H1 (cell line): ENCODE measurements at regions not wholly inside any gene's neighbourhood (a gene's known extent, or its start where the extent isn't known, plus 50 kb on each side); places are given as distances from the start of the nearest gene placed in this dataset.
A peak's percentile ranks its signal among the peaks of the same experiment; 100 is the strongest.

Experiments used
- CTCF ChIA-PET: fragments of 300-600 bp; sonication (Branson Sonifier 250); formaldehyde crosslinking; loops from one replicate; lab custom pipeline; 2021; ENCODE audit not compliant: partially characterized antibody; lab: Charles Lee
- POLR2A ChIA-PET: fragments of 300-600 bp; sonication (Branson Sonifier 250); formaldehyde crosslinking; loops from one replicate; lab custom pipeline; 2021; ENCODE audit warnings: inconsistent platforms; ENCODE audit not compliant: partially characterized antibody; lab: Charles Lee
- DNase-seq, 2 experiments: peaks; one replicate each; pipeline versions ENCODE4 v3.0.0 to v3.0.0-alpha.2; 2010 to 2022; ENCODE audit warnings: low spot score in 2 of 2, low read depth in 1 of 2, mixed read lengths in 1 of 2
- FAIRE-seq: peaks from 2 replicates; lab custom pipeline; 2011; peaks lifted over from hg19 to GRCh38; lab: Jason Lieb, UNC
- H2AFZ ChIP-seq: 2 replicates; pipeline ENCODE4 v1.8.1; 2012; ENCODE audit warnings: low read length, inconsistent platforms
- H2AK5ac ChIP-seq: 2 replicates; pipeline ENCODE4 v1.6.1; 2013; ENCODE audit warnings: low read depth, low read length
- H2BK120ac ChIP-seq: replicated peaks from 2 replicates; pipeline ENCODE3; 2013; ENCODE audit warnings: low read depth, low read length, inconsistent platforms
- H2BK12ac ChIP-seq: 2 replicates; pipeline ENCODE4 v1.6.1; 2013; ENCODE audit warnings: low read depth, low read length
- H2BK15ac ChIP-seq: 2 replicates; pipeline ENCODE4 v1.6.1; 2013; ENCODE audit warnings: low read length
- H2BK20ac ChIP-seq: 2 replicates; pipeline ENCODE4 v1.6.1; 2013; ENCODE audit warnings: low read length
- H2BK5ac ChIP-seq: 2 replicates; pipeline ENCODE4 v1.6.1; 2013; ENCODE audit warnings: low read depth, low read length
- H3K14ac ChIP-seq: 2 replicates; pipeline ENCODE4 v1.6.1; 2013; ENCODE audit warnings: inconsistent platforms; ENCODE audit not compliant: insufficient read length
- H3K18ac ChIP-seq: 2 replicates; pipeline ENCODE4 v1.6.1; 2013; ENCODE audit warnings: low read length; ENCODE audit errors: extremely low read depth
- H3K23ac ChIP-seq: 2 replicates; pipeline ENCODE4 v1.6.1; 2013; ENCODE audit warnings: inconsistent platforms; ENCODE audit not compliant: insufficient read length
- H3K23me2 ChIP-seq: 2 replicates; pipeline ENCODE4 v1.6.1; 2013; ENCODE audit warnings: low read depth, low read length
- H3K27ac ChIP-seq: 2 replicates; pipeline ENCODE4 v1.6.1; 2011; ENCODE audit warnings: low read depth, low read length, inconsistent platforms
- H3K27me3 ChIP-seq, 4 experiments: replicated peaks in 1 of 4; 1 replicate in 1 of 4; 2 replicates in 3 of 4; pipeline versions ENCODE4 v1.6.1 to v1.8.1; 2011 to 2013; ENCODE audit warnings: low read length in 3 of 4, mild to moderate bottlenecking in 3 of 4, inconsistent platforms in 2 of 4, mixed read lengths in 2 of 4, moderate library complexity in 1 of 4; ENCODE audit not compliant: control insufficient read depth in 3 of 4, insufficient read depth in 3 of 4; ENCODE audit errors: extremely low read depth in 1 of 4
- H3K36me3 ChIP-seq, 4 experiments: 2 replicates each; pipeline versions ENCODE4 v1.6.1 to v1.8.1; 2011 to 2013; ENCODE audit warnings: mild to moderate bottlenecking in 4 of 4, low read length in 3 of 4, moderate library complexity in 2 of 4, control low read depth in 1 of 4, inconsistent platforms in 1 of 4; ENCODE audit not compliant: insufficient read depth in 4 of 4, control insufficient read depth in 2 of 4
- H3K4ac ChIP-seq: replicated peaks from 2 replicates; pipeline ENCODE3; 2013; ENCODE audit warnings: low read length, low read depth, mixed read lengths, inconsistent platforms; ENCODE audit not compliant: insufficient read length
- H3K4me1 ChIP-seq, 4 experiments: replicated peaks in 1 of 4; 1 replicate in 1 of 4; 2 replicates in 3 of 4; pipeline versions ENCODE4 v1.6.1 to v1.8.1; 2011 to 2013; ENCODE audit warnings: low read length in 3 of 4, inconsistent platforms in 2 of 4, mixed read lengths in 1 of 4; ENCODE audit not compliant: insufficient read depth in 4 of 4, control insufficient read depth in 3 of 4
- H3K4me2 ChIP-seq, 2 experiments: 2 replicates each; pipeline versions ENCODE4 v1.6.1 to v1.8.1; 2011 to 2013; ENCODE audit warnings: low read depth in 2 of 2, low read length in 2 of 2, control low read depth in 1 of 2, inconsistent platforms in 1 of 2, mild to moderate bottlenecking in 1 of 2; ENCODE audit not compliant: insufficient read depth in 1 of 2
- H3K4me3 ChIP-seq, 4 experiments: fragments of 200-600, 300-600 bp in 1 of 4; sonication (generic), shearing (Covaris generic), sonication (Bioruptor Twin) in 1 of 4; 2 replicates each; pipeline versions ENCODE4 v1.5.1 to v1.8.1; 2011 to 2016; ENCODE audit warnings: low read length in 4 of 4, low read depth in 3 of 4, control low read depth in 2 of 4, inconsistent platforms in 2 of 4, mild to moderate bottlenecking in 2 of 4, mixed read lengths in 1 of 4, moderate library complexity in 1 of 4; ENCODE audit not compliant: insufficient read depth in 2 of 4; ENCODE audit errors: extremely low read depth in 1 of 4
- H3K56ac ChIP-seq: replicated peaks from 2 replicates; pipeline ENCODE3; 2013; ENCODE audit warnings: low read depth, mild to moderate bottlenecking, mixed read lengths, low read length, inconsistent platforms; ENCODE audit not compliant: insufficient read length
- H3K79me1 ChIP-seq: 2 replicates; pipeline ENCODE4 v1.6.1; 2013; ENCODE audit warnings: low read depth, low read length, control low read depth
- H3K79me2 ChIP-seq, 2 experiments: 2 replicates each; pipeline versions ENCODE4 v1.6.1 to v1.8.1; 2012 to 2013; ENCODE audit warnings: low read length in 2 of 2, mild to moderate bottlenecking in 2 of 2, inconsistent platforms in 1 of 2; ENCODE audit not compliant: insufficient read depth in 2 of 2, control insufficient read depth in 1 of 2
- H3K9ac ChIP-seq, 4 experiments: replicated peaks in 1 of 4; 1 replicate in 1 of 4; 2 replicates in 3 of 4; pipeline versions ENCODE4 v1.6.1 to v1.8.1; 2011 to 2013; ENCODE audit warnings: low read depth in 3 of 4, low read length in 3 of 4, control low read depth in 2 of 4, mild to moderate bottlenecking in 2 of 4, moderate library complexity in 2 of 4, inconsistent platforms in 1 of 4; ENCODE audit errors: extremely low read depth in 1 of 4
- H3K9me3 ChIP-seq, 2 experiments: 2 replicates each; pipeline versions ENCODE4 v1.6.1 to v1.8.1; 2012 to 2013; ENCODE audit warnings: mild to moderate bottlenecking in 2 of 2, moderate library complexity in 2 of 2, control low read depth in 1 of 2, inconsistent platforms in 1 of 2, low read depth in 1 of 2, low read length in 1 of 2, mixed read lengths in 1 of 2; ENCODE audit not compliant: insufficient read depth in 2 of 2
- H4K20me1 ChIP-seq, 2 experiments: replicated peaks in 1 of 2; 2 replicates each; pipeline versions ENCODE3 to v1.8.1; 2011 to 2013; ENCODE audit warnings: inconsistent platforms in 2 of 2, low read length in 2 of 2, mild to moderate bottlenecking in 1 of 2; ENCODE audit not compliant: insufficient read depth in 2 of 2, control insufficient read depth in 1 of 2
- H4K5ac ChIP-seq: 2 replicates; pipeline ENCODE4 v1.6.1; 2013; ENCODE audit warnings: low read length, low read depth, mixed read lengths, inconsistent platforms; ENCODE audit not compliant: insufficient read length
- H4K8ac ChIP-seq: 2 replicates; pipeline ENCODE4 v1.8.0; 2013; ENCODE audit warnings: mild to moderate bottlenecking, moderate library complexity, low read length, inconsistent platforms; ENCODE audit not compliant: insufficient read depth; ENCODE audit errors: extremely low read depth
- H4K91ac ChIP-seq: replicated peaks from 2 replicates; pipeline ENCODE3; 2013; ENCODE audit warnings: low read length, mixed read lengths, inconsistent platforms; ENCODE audit not compliant: insufficient read length
- NANOG ChIP-seq: IDR thresholded peaks from 2 replicates; pipeline ENCODE4 v1.6.1; 2011; ENCODE audit warnings: low read length, low read depth, mild to moderate bottlenecking, inconsistent platforms; ENCODE audit not compliant: insufficient read depth, poor library complexity, severe bottlenecking
- SIN3A ChIP-seq, 2 experiments: IDR thresholded peaks in 1 of 2; conservative IDR thresholded peaks in 1 of 2; 2 replicates each; pipeline ENCODE4 v1.6.1; 2011 to 2012; ENCODE audit warnings: low read length in 2 of 2, improper control_type of control experiment in 1 of 2, low read depth in 1 of 2, mild to moderate bottlenecking in 1 of 2
- TBP ChIP-seq: IDR thresholded peaks from 2 replicates; pipeline ENCODE4 v1.6.1; 2011; ENCODE audit warnings: low read depth, low read length, improper control_type of control experiment
- TEAD4 ChIP-seq: IDR thresholded peaks from 2 replicates; pipeline ENCODE4 v1.6.1; 2012; ENCODE audit warnings: low read depth, low read length, inconsistent platforms, mixed read lengths
- WGBS, 2 experiments: shearing (Covaris generic) in 1 of 2; methylation state at CpG; one replicate each; pipeline versions ENCODE4 v1.1.6 to v1.1.7; 2013 to 2015; ENCODE audit warnings: low lambda C conversion rate in 2 of 2, mixed read lengths in 2 of 2, inconsistent platforms in 1 of 2, low coverage in 1 of 2, missing lambda C conversion rate in 1 of 2; ENCODE audit not compliant: insufficient replicate concordance in 2 of 2, insufficient coverage in 1 of 2, insufficient read length in 1 of 2; ENCODE audit errors: extremely low coverage in 1 of 2, missing lambda C conversion rate in 1 of 2; 5-methylcytosine and 5-hydroxymethylcytosine counted together

- POLR2A ChIA-PET, result interaction anchor here (0.9 kb wide), 1 partner anchor 13 kb away, joined by 3 read pairs; no protein-coding TSS in a partner anchor
- Histone ChIP-seq H3K23ac (no peak overlapping the region), H2BK120ac (no peak overlapping the region), H2BK15ac (no peak overlapping the region), H3K4ac (no peak overlapping the region), H3K27ac (no peak overlapping the region), H3K79me2 (no peaks in the 10 kb centered on the region), H3K9me3 (peaks cover 0 to 2% of the 10 kb centered on the region in 2 experiments; a peak in 1 of 4 replicates), H3K27me3 (no peaks in the 10 kb centered on the region; a peak in 2 of 7 replicates), H4K5ac (no peak overlapping the region), H3K9ac (no peak overlapping the region), H2BK12ac (no peak overlapping the region), H3K56ac (no peak overlapping the region), H3K36me3 (no peaks in the 10 kb centered on the region), H3K4me3 (no peak overlapping the region), H4K91ac (no peak overlapping the region), H2BK5ac (no peak overlapping the region), H2BK20ac (no peak overlapping the region), H4K20me1 (no peaks in the 10 kb centered on the region), H3K18ac (no peak overlapping the region), H3K4me2 (no peak overlapping the region; a peak in 1 of 4 replicates), H3K23me2 (no peaks in the 10 kb centered on the region), H2AK5ac (no peak overlapping the region), H3K14ac (no peak overlapping the region), H3K4me1 (peaks cover 3 to 8% (median 4%) of the 10 kb centered on the region in 4 experiments; a peak in 4 of 7 replicates), H3K79me1 (no peaks in the 10 kb centered on the region), H2AFZ (no peak overlapping the region), H4K8ac (no peak overlapping the region)
- DNase-seq (peak in 1 of 2 experiments; percentile 45), FAIRE-seq (no peak)
- CTCF ChIA-PET, result interaction anchor here (0.7 to 2.1 kb wide), 6 partner anchors 14 to 515 kb away, joined by 3 to 5 read pairs (median 3); no protein-coding TSS in a partner anchor
- WGBS, 2 experiments, result 68% methylated on average over 9 of the region's 9 CpGs; no CpG with 5 or more reads in 1 of the 2 experiments
- TF ChIP-seq TEAD4 (no peak), NANOG (no peak), SIN3A (conservative IDR thresholded peaks at IDR 0.05 in 1 of 2, IDR thresholded peaks at IDR 0.05 in 1 of 2; ENCODE audit: low read depth in 1 of 2, low read length in 2 of 2) (no peak), TBP (no peak)
These were observed 60.9 kb upstream of the SIX2 start for GRCh38 chr2:45070113-45070652.
